Activated naive CD8-positive, alpha-beta T cell (primary cell): ENCODE measurements at regions not wholly inside any gene's neighbourhood (a gene's known extent, or its start where the extent isn't known, plus 50 kb on each side); places are given as distances from the start of the nearest gene placed in this dataset.

ENCODE experiments used
- H3K27ac Mint-ChIP-seq: one replicate; pipeline ENCODE4 v1.8.0; 2021; ENCODE audit warnings: mixed read lengths
- H3K27me3 Mint-ChIP-seq: one replicate; pipeline ENCODE4 v1.8.0; 2021; ENCODE audit warnings: mixed read lengths
- H3K36me3 Mint-ChIP-seq: one replicate; pipeline ENCODE4 v1.8.0; 2021; ENCODE audit warnings: mixed read lengths
- H3K4me1 Mint-ChIP-seq: one replicate; pipeline ENCODE4 v1.8.0; 2021; ENCODE audit warnings: low read depth, mixed read lengths
- H3K4me3 Mint-ChIP-seq: one replicate; pipeline ENCODE4 v1.8.0; 2021; ENCODE audit warnings: mild to moderate bottlenecking, mixed read lengths
- H3K9me3 Mint-ChIP-seq: one replicate; pipeline ENCODE4 v1.8.0; 2021; ENCODE audit warnings: low read depth, mixed read lengths

GRCh38 chr11:122193457-122193856 is 77.4 kb upstream of the BLID start:
- Mint-ChIP-seq H3K4me1 (no peaks in the 10 kb centered on the region), H3K36me3 (no peaks in the 10 kb centered on the region), H3K27ac (no peak overlapping the region), H3K4me3 (no peak overlapping the region), H3K27me3 (peaks cover 9% of the 10 kb centered on the region), H3K9me3 (no peaks in the 10 kb centered on the region)

- Mint-ChIP-seq H3K4me1 (no peaks in the 10 kb centered on the region), H3K36me3 (no peaks in the 10 kb centered on the region), H3K9me3 (no peaks in the 10 kb centered on the region), H3K27me3 (peaks cover 9% of the 10 kb centered on the region), H3K27ac (no peak overlapping the region), H3K4me3 (no peak overlapping the region)
Measured at GRCh38 chr11:122192634-122193255, 76.7 kb upstream of the BLID start.

GRCh38 chr11:122190768-122191167 is 74.8 kb upstream of the BLID start:
- no peaks in the 10 kb centered on the region for H3K36me3 Mint-ChIP-seq
- H3K27ac Mint-ChIP-seq, result no peak overlapping the region
- H3K4me3 Mint-ChIP-seq, result no peak overlapping the region
- H3K4me1 Mint-ChIP-seq, result no peaks in the 10 kb centered on the region
- H3K9me3 Mint-ChIP-seq, result no peaks in the 10 kb centered on the region
- peaks cover 9% of the 10 kb centered on the region for H3K27me3 Mint-ChIP-seq

GRCh38 chr11:122189229-122189628 is 73.2 kb upstream of the BLID start:
- no peaks in the 10 kb centered on the region for H3K9me3 Mint-ChIP-seq
- H3K36me3 Mint-ChIP-seq, result no peaks in the 10 kb centered on the region
- H3K4me1 Mint-ChIP-seq, result no peaks in the 10 kb centered on the region
- no peak overlapping the region for H3K27ac Mint-ChIP-seq
- no peak overlapping the region for H3K4me3 Mint-ChIP-seq
- peaks cover 7% of the 10 kb centered on the region for H3K27me3 Mint-ChIP-seq

- Mint-ChIP-seq H3K4me1 (no peaks in the 10 kb centered on the region), H3K36me3 (no peaks in the 10 kb centered on the region), H3K27me3 (peaks cover 10% of the 10 kb centered on the region), H3K9me3 (no peaks in the 10 kb centered on the region), H3K27ac (no peak overlapping the region), H3K4me3 (no peak overlapping the region)
Measured at GRCh38 chr11:122187373-122188165, 71.6 kb upstream of the BLID start.

GRCh38 chr11:122186439-122187080 is 70.5 kb upstream of the BLID start:
- H3K27me3 Mint-ChIP-seq, result peaks cover 10% of the 10 kb centered on the region
- no peaks in the 10 kb centered on the region for H3K9me3 Mint-ChIP-seq
- no peak overlapping the region for H3K27ac Mint-ChIP-seq
- H3K4me1 Mint-ChIP-seq, result no peaks in the 10 kb centered on the region
- H3K4me3 Mint-ChIP-seq, result no peak overlapping the region
- no peaks in the 10 kb centered on the region for H3K36me3 Mint-ChIP-seq

GRCh38 chr11:122183933-122184332 is 67.9 kb upstream of the BLID start:
- Mint-ChIP-seq H3K27me3 (peaks cover 5% of the 10 kb centered on the region), H3K36me3 (no peaks in the 10 kb centered on the region), H3K4me1 (no peaks in the 10 kb centered on the region), H3K27ac (no peak overlapping the region), H3K9me3 (no peaks in the 10 kb centered on the region), H3K4me3 (no peak overlapping the region)

- Mint-ChIP-seq H3K4me1 (no peaks in the 10 kb centered on the region), H3K27ac (no peak overlapping the region), H3K4me3 (no peak overlapping the region), H3K36me3 (no peaks in the 10 kb centered on the region), H3K27me3 (peaks cover 3% of the 10 kb centered on the region), H3K9me3 (no peaks in the 10 kb centered on the region)
Measured at GRCh38 chr11:122181893-122182292, 65.9 kb upstream of the BLID start.

GRCh38 chr11:122181372-122181771 is 65.4 kb upstream of the BLID start:
- Mint-ChIP-seq H3K27ac (no peak overlapping the region), H3K4me3 (no peak overlapping the region), H3K9me3 (no peaks in the 10 kb centered on the region), H3K36me3 (no peaks in the 10 kb centered on the region), H3K27me3 (peaks cover 3% of the 10 kb centered on the region), H3K4me1 (no peaks in the 10 kb centered on the region)

- no peak overlapping the region for H3K27ac Mint-ChIP-seq
- no peaks in the 10 kb centered on the region for H3K36me3 Mint-ChIP-seq
- H3K9me3 Mint-ChIP-seq, result no peaks in the 10 kb centered on the region
- H3K27me3 Mint-ChIP-seq, result peaks cover 3% of the 10 kb centered on the region
- H3K4me3 Mint-ChIP-seq, result no peak overlapping the region
- no peaks in the 10 kb centered on the region for H3K4me1 Mint-ChIP-seq
Measured at GRCh38 chr11:122179961-122180834, 64.2 kb upstream of the BLID start.

- Mint-ChIP-seq H3K27ac (no peak overlapping the region), H3K27me3 (no peaks in the 10 kb centered on the region), H3K36me3 (no peaks in the 10 kb centered on the region), H3K4me1 (no peaks in the 10 kb centered on the region), H3K9me3 (no peaks in the 10 kb centered on the region), H3K4me3 (no peak overlapping the region)
Measured at GRCh38 chr11:122178795-122179194, 62.8 kb upstream of the BLID start.

GRCh38 chr11:122177238-122177637 is 61.2 kb upstream of the BLID start:
- Mint-ChIP-seq H3K4me1 (no peaks in the 10 kb centered on the region), H3K27ac (no peak overlapping the region), H3K36me3 (no peaks in the 10 kb centered on the region), H3K9me3 (no peaks in the 10 kb centered on the region), H3K27me3 (peaks cover 2% of the 10 kb centered on the region), H3K4me3 (no peak overlapping the region)

GRCh38 chr11:122176651-122177050 is 60.6 kb upstream of the BLID start:
- Mint-ChIP-seq H3K9me3 (no peaks in the 10 kb centered on the region), H3K4me1 (no peaks in the 10 kb centered on the region), H3K4me3 (no peak overlapping the region), H3K27me3 (peaks cover 2% of the 10 kb centered on the region), H3K27ac (no peak overlapping the region), H3K36me3 (no peaks in the 10 kb centered on the region)

- Mint-ChIP-seq H3K4me3 (no peak overlapping the region), H3K9me3 (no peaks in the 10 kb centered on the region), H3K36me3 (no peaks in the 10 kb centered on the region), H3K4me1 (no peaks in the 10 kb centered on the region), H3K27ac (no peak overlapping the region), H3K27me3 (peaks cover 2% of the 10 kb centered on the region)
Measured at GRCh38 chr11:122175306-122175705, 59.3 kb upstream of the BLID start.

GRCh38 chr11:122173587-122173986 is 57.6 kb upstream of the BLID start:
- H3K27me3 Mint-ChIP-seq, result peaks cover 4% of the 10 kb centered on the region
- no peaks in the 10 kb centered on the region for H3K36me3 Mint-ChIP-seq
- H3K27ac Mint-ChIP-seq, result no peak overlapping the region
- H3K4me1 Mint-ChIP-seq, result no peaks in the 10 kb centered on the region
- H3K9me3 Mint-ChIP-seq, result no peaks in the 10 kb centered on the region
- no peak overlapping the region for H3K4me3 Mint-ChIP-seq
